ENCODE measurements at regions not wholly inside any gene's neighbourhood (a gene's known extent, or its start where the extent isn't known, plus 50 kb on each side); places are given as distances from the start of the nearest gene placed in this dataset.

GRCh38 chr2:107385921-107386320, 440.8 kb upstream of the RGPD4 start:
- intact Hi-C loops (cut with micrococcal nuclease; ENCODE audit: unreplicated experiment), result no loop called here
- POLR2A ChIA-PET (ENCODE audit: low non-redundant PET), result no interaction called here

DNA sequence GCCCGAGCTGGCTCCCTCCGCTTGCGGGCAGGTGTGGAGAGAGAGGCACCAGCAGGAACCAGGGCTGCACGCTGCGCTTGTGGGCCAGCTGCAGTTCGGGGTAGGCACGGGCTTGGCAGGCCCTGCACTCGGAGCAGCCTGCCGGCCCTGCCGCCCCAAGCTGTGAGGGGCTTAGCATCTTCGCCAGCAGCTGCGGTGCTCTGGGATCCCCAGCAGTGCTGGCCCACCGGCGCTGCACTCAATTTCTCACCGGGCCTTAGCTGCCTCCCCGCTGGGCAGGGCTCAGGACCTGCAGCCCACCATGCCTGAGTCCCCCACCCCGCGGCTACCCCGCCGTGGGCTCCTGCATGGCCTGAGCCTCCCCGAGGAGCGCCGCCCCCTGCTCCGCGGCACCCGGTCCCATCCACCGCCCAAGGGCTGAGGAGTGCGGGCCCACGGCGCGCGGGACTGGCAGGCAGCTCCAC, 434.4 kb upstream of the RGPD4 start:
- POLR2A ChIA-PET (ENCODE audit: low non-redundant PET), result no interaction called here
- intact Hi-C loops (cut with micrococcal nuclease; ENCODE audit: unreplicated experiment), result no loop called here
- no TSS peak for BruUV-seq (replicated peaks)
- no peaks in the 10 kb centered on the region for H3K4me1 ChIP-seq (ENCODE audit: insufficient read depth, low read length, poor library complexity, severe bottlenecking)
- peaks cover 26% of the 10 kb centered on the region for H3K9me3 ChIP-seq (ENCODE audit: low read depth, low read length, poor library complexity, severe bottlenecking)
- CTCF ChIA-PET, result no interaction called here
- no peak overlapping the region for H3K4me3 ChIP-seq (ENCODE audit: low read depth, low read length, poor library complexity, severe bottlenecking)
- TF ChIP-seq EZH2 (IDR thresholded peaks at IDR 0.05; ENCODE audit: borderline replicate concordance, low read depth, low read length, poor library complexity, severe bottlenecking) (no peak), CTCF (conservative IDR thresholded peaks at IDR 0.05; ENCODE audit: low read depth, low read length) (no peak)
- H3K36me3 ChIP-seq (ENCODE audit: insufficient read depth, low read length, poor library complexity, severe bottlenecking), result no peaks in the 10 kb centered on the region
- no peaks in the 10 kb centered on the region for H3K27me3 ChIP-seq (replicated peaks; ENCODE audit: insufficient read depth, low read depth, low read length, poor library complexity)
- no peak for DNase-seq (ENCODE audit: low spot score)
- no peak overlapping the region for H3K27ac ChIP-seq (ENCODE audit: low read depth, low read length, poor library complexity, severe bottlenecking)

More at GRCh38 chr2:107385921-107386320, 440.8 kb upstream of the RGPD4 start:
- Histone ChIP-seq H3K4me3 (ENCODE audit: low read depth, low read length, poor library complexity, severe bottlenecking) (no peak overlapping the region), H3K27me3 (replicated peaks; ENCODE audit: insufficient read depth, low read depth, low read length, poor library complexity) (no peaks in the 10 kb centered on the region), H3K4me1 (ENCODE audit: insufficient read depth, low read length, poor library complexity, severe bottlenecking) (no peaks in the 10 kb centered on the region), H3K27ac (ENCODE audit: low read depth, low read length, poor library complexity, severe bottlenecking) (no peak overlapping the region), H3K9me3 (ENCODE audit: low read depth, low read length, poor library complexity, severe bottlenecking) (peaks cover 25% of the 10 kb centered on the region), H3K36me3 (ENCODE audit: insufficient read depth, low read length, poor library complexity, severe bottlenecking) (no peaks in the 10 kb centered on the region)
- TF ChIP-seq EZH2 (IDR thresholded peaks at IDR 0.05; ENCODE audit: borderline replicate concordance, low read depth, low read length, poor library complexity, severe bottlenecking) (no peak), CTCF (conservative IDR thresholded peaks at IDR 0.05; ENCODE audit: low read depth, low read length) (no peak)
- no peak for DNase-seq (ENCODE audit: low spot score)
- no TSS peak for BruUV-seq (replicated peaks)
- CTCF ChIA-PET, result no interaction called here

- no peak for TF ChIP-seq EZH2 (IDR thresholded peaks at IDR 0.05; ENCODE audit: borderline replicate concordance, low read depth, low read length, poor library complexity, severe bottlenecking)
- no peak for TF ChIP-seq CTCF (conservative IDR thresholded peaks at IDR 0.05; ENCODE audit: low read depth, low read length)
- H3K27ac ChIP-seq (ENCODE audit: low read depth, low read length, poor library complexity, severe bottlenecking), result no peak overlapping the region
- CTCF ChIA-PET, result no interaction called here
- H3K4me1 ChIP-seq (ENCODE audit: insufficient read depth, low read length, poor library complexity, severe bottlenecking), result no peaks in the 10 kb centered on the region
- intact Hi-C loops (cut with micrococcal nuclease; ENCODE audit: unreplicated experiment), result no loop called here
- no peak for DNase-seq (ENCODE audit: low spot score)
- POLR2A ChIA-PET (ENCODE audit: low non-redundant PET), result no interaction called here
- H3K9me3 ChIP-seq (ENCODE audit: low read depth, low read length, poor library complexity, severe bottlenecking), result peaks cover 23% of the 10 kb centered on the region
- H3K27me3 ChIP-seq (replicated peaks; ENCODE audit: insufficient read depth, low read depth, low read length, poor library complexity), result no peaks in the 10 kb centered on the region
- H3K4me3 ChIP-seq (ENCODE audit: low read depth, low read length, poor library complexity, severe bottlenecking), result no peak overlapping the region
- no TSS peak for BruUV-seq (replicated peaks)
- no peaks in the 10 kb centered on the region for H3K36me3 ChIP-seq (ENCODE audit: insufficient read depth, low read length, poor library complexity, severe bottlenecking)
These were observed 433.2 kb upstream of the RGPD4 start for GRCh38 chr2:107393516-107393915.

Data from A673 (cell line).